ENCODE measurements at regions not wholly inside any gene's neighbourhood (a gene's known extent, or its start where the extent isn't known, plus 50 kb on each side); places are given as distances from the start of the nearest gene placed in this dataset.

DNA sequence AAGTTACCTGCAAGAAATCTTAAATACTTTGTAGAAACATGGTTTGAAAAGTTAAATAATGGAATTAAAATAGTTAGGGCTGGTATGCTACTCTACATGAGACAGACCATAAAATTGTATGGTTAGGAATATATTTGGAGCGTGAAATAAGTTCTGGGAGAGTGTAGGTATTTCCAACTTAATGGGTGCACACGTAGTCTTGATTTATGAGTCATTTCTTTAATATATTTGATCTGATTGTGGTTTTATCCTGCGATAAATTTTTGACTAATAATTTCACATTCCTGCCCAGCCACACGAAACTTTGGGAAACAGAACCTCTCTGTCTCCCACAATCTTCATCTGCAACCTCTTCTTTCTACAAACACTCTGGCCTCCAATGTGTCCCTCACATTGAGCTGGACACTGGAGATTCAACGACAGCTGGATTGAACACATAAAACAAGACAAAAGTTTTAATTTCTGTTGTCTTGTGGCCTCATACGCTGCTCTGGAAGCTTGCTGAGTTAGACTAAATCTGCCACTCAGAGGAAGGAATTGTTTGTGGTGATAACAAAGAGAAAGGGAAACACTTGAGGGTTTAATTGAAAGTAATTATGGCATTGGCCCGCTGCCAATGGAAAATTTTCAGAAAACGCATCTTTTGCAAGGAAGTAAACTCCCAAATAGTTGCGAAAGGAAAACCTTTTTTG lies 201.8 kb upstream of the ZNF608 start:
- TF ChIP-seq, protein P1, sequence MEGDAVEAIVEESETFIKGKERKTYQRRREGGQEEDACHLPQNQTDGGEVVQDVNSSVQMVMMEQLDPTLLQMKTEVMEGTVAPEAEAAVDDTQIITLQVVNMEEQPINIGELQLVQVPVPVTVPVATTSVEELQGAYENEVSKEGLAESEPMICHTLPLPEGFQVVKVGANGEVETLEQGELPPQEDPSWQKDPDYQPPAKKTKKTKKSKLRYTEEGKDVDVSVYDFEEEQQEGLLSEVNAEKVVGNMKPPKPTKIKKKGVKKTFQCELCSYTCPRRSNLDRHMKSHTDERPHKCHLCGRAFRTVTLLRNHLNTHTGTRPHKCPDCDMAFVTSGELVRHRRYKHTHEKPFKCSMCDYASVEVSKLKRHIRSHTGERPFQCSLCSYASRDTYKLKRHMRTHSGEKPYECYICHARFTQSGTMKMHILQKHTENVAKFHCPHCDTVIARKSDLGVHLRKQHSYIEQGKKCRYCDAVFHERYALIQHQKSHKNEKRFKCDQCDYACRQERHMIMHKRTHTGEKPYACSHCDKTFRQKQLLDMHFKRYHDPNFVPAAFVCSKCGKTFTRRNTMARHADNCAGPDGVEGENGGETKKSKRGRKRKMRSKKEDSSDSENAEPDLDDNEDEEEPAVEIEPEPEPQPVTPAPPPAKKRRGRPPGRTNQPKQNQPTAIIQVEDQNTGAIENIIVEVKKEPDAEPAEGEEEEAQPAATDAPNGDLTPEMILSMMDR (IDR thresholded peaks at IDR 0.05; ENCODE audit: low read depth, low read length): no peak
- no peak for DNase-seq (ENCODE audit: extremely low read depth, low read depth)

DNA sequence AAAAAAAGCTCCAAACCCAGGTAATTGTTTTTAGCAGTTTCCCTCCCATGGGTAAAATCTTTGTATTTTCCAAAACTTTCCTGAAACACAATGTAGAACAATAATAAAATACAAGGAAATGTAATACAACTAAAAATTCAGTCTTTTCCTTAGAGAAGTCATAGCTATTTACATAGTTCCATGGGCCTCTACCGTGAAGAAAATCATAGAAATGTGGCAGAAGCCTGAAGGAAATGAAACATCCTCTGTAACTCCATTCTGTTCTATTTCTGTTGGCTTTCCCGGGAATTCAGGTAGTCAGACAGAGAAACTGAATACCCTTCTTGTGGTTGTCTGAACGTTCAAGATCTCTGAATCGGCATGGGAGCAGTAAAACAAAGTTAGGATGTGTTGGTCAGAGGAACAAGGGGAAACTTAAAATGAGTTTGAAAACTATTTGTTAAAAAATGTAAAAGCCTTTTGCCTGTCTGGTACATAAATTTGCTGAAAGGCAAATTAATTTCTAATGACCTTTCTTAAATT lies 202.4 kb upstream of the ZNF608 start:
- DNase-seq (ENCODE audit: extremely low read depth, low read depth): no peak
- TF ChIP-seq, protein P1 (IDR thresholded peaks at IDR 0.05; ENCODE audit: low read depth, low read length): no peak

DNA sequence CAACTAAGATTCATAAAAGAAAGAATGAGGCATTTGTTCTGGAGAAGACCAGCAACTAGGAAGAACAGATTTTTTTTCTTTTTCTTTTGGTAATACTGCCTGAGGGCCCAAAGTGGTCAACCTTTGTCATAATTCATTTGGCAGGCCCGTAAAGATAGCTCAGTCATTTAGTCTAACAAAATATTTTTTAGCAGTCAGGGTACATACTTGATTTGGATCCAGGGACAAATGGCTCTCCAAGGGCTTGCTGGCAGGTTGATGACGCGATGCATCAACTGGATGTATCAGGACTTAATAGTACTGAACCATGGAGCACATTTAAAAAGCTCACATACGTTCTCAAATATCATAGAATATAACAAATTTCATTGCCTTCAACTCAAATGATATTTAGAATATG lies 203.4 kb upstream of the ZNF608 start:
- DNase-seq (ENCODE audit: extremely low read depth, low read depth): no peak
- TF ChIP-seq, protein P1 (IDR thresholded peaks at IDR 0.05; ENCODE audit: low read depth, low read length): no peak

DNA sequence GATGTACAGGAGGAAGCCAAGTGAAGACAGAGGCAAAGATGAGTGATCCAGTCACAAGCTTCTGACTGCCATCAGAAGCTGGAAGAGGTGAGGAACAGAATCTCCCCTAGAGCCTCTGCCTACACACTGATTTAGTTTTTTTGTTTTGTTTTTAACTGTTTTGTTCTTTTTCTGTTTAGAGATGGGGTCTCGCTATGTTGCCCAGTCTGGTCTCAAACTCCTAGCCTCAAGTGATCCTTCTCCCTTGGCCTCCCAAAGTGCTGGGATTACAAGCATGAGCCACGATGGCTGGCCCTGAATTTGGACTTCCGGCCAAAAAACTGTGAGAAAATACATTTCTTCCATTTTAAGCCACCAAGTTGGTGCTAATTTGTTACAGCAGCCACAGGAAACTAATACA lies 204.7 kb upstream of the ZNF608 start:
- TF ChIP-seq, protein P1 (IDR thresholded peaks at IDR 0.05; ENCODE audit: low read depth, low read length): no peak
- DNase-seq (ENCODE audit: extremely low read depth, low read depth): no peak

DNA sequence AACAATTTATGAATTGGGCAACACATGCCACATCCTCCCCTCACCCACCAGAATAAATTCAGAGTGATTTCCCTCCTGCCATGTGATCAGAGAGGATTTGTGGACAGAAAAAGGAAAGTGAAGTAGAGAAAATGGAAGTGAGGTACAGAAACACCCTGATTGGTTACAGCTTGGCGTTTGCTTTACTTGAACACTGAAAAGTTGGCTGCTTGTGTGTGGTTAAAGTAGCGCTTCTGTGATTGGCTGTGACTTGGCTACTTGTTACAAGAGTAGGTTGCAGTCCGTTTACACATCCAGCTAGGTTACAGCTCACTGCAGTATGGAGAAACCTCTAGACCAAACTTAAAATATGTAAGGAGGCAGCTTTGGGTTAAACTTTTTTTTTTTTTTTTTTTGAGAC lies 205.2 kb upstream of the ZNF608 start:
- no peak for DNase-seq (ENCODE audit: extremely low read depth, low read depth)
- TF ChIP-seq, protein P1 (IDR thresholded peaks at IDR 0.05; ENCODE audit: low read depth, low read length): no peak

DNA sequence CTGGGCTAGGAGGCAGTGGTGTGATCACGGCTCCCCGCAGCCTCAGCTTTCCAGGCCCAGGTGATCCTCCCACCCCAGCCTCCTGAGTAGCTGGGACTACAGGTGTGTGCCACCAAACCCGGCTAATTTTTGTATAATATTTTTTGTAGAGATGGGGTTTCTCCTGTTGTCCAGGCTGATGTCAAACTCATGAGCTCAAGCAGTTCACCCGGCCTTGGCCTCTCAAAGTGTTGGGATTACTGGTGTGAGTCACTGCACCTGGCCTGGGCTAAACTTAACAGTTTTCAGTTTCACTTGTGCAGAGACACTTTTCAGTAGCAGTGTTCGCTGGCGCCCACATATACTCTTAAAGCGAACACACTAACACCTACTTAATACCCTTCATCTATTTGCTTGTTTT lies 205.6 kb upstream of the ZNF608 start:
- no peak for DNase-seq (ENCODE audit: extremely low read depth, low read depth)
- TF ChIP-seq, protein P1 (IDR thresholded peaks at IDR 0.05; ENCODE audit: low read depth, low read length): no peak

DNA sequence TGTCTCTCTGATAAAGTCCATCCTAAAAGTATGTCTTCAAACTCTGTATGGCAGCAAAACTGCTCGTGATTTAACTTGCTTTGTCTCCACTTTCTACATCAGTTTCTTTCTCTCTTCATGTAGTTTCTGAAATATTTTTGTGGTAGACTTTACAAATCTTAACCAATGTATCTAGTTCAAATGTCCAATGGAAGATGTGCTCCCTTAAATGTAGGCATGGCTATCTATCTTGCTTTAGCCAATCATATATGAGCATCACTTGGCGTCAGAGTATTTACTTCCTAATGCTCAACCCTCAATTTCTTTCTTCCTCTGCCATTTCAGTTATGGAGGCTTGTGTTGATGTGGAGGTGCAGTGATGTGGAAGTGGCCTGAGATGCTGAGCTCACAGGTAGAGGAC lies 206.1 kb upstream of the ZNF608 start:
- TF ChIP-seq, protein P1 (IDR thresholded peaks at IDR 0.05; ENCODE audit: low read depth, low read length): no peak
- DNase-seq (ENCODE audit: extremely low read depth, low read depth): no peak

Data from AG09319 (cell line).